Stimulated activated effector memory CD8-positive, alpha-beta T cell treated with anti-CD3 and anti-CD28 coated beads, Interleukin-12 subunit alpha, Interleukin-12 subunit beta, amount 100 ng/mL, for 72 hours (primary cell): ENCODE measurements at regions not wholly inside any gene's neighbourhood (a gene's known extent, or its start where the extent isn't known, plus 50 kb on each side); places are given as distances from the start of the nearest gene placed in this dataset.
"Not testable (repeated sequence)": the region's sequence is repeated elsewhere in the genome, so short reads cannot be mapped to it uniquely, and the experiment has no call there.

ENCODE experiments used
- ATAC-seq: fragments of 150-1000 bp; cut with Tn5 transposase; 2 replicates; pipeline ENCODE4 v1.10.0; 2021
- DNase-seq, 2 donors: peaks; one replicate each; pipeline ENCODE4 v3.0.0; 2021 to 2022; ENCODE audit warnings: low spot score in 2 of 2
- H3K27ac Mint-ChIP-seq: one replicate; pipeline ENCODE4 v1.8.0; 2022; ENCODE audit warnings: mild to moderate bottlenecking, mixed read lengths
- H3K36me3 Mint-ChIP-seq: one replicate; pipeline ENCODE4 v1.8.0; 2022; ENCODE audit warnings: mild to moderate bottlenecking, mixed read lengths
- H3K4me1 Mint-ChIP-seq: one replicate; pipeline ENCODE4 v1.8.0; 2022; ENCODE audit warnings: mixed read lengths
- H3K4me3 Mint-ChIP-seq: one replicate; pipeline ENCODE4 v1.8.0; 2022; ENCODE audit warnings: mild to moderate bottlenecking, mixed read lengths
- H3K9me3 Mint-ChIP-seq: one replicate; pipeline ENCODE4 v1.8.0; 2022; ENCODE audit warnings: mixed read lengths

GRCh38 chr4:151566053-151566452 is 157.1 kb downstream of the FHIP1A start:
- DNase-seq (no peak), ATAC-seq (no peak)
- Mint-ChIP-seq H3K4me3 (no peak overlapping the region), H3K9me3 (no peaks in the 10 kb centered on the region), H3K4me1 (no peaks in the 10 kb centered on the region), H3K36me3 (no peaks in the 10 kb centered on the region), H3K27ac (no peak overlapping the region)

GRCh38 chr4:151567056-151567455 is 158.1 kb downstream of the FHIP1A start:
- ATAC-seq (no peak), DNase-seq (no peak)
- Mint-ChIP-seq H3K4me3 (no peak overlapping the region), H3K9me3 (no peaks in the 10 kb centered on the region), H3K27ac (no peak overlapping the region), H3K4me1 (no peaks in the 10 kb centered on the region), H3K36me3 (no peaks in the 10 kb centered on the region)

GRCh38 chr4:151568966-151569365 is 160.0 kb downstream of the FHIP1A start:
- no peaks in the 10 kb centered on the region for H3K9me3 Mint-ChIP-seq
- H3K4me1 Mint-ChIP-seq, result no peaks in the 10 kb centered on the region
- no peak overlapping the region for H3K4me3 Mint-ChIP-seq
- ATAC-seq (no peak), DNase-seq (no peak)
- H3K36me3 Mint-ChIP-seq, result no peaks in the 10 kb centered on the region
- H3K27ac Mint-ChIP-seq, result no peak overlapping the region

- no peak for DNase-seq
- Mint-ChIP-seq H3K4me3 (no peak overlapping the region), H3K27ac (no peak overlapping the region), H3K4me1 (no peaks in the 10 kb centered on the region), H3K9me3 (no peaks in the 10 kb centered on the region), H3K36me3 (no peaks in the 10 kb centered on the region)
- ATAC-seq, result no peak
These were observed 160.7 kb downstream of the FHIP1A start for GRCh38 chr4:151569650-151570049.

- no peaks in the 10 kb centered on the region for H3K36me3 Mint-ChIP-seq
- H3K4me1 Mint-ChIP-seq, result no peaks in the 10 kb centered on the region
- ATAC-seq, result no peak
- H3K27ac Mint-ChIP-seq, result no peak overlapping the region
- DNase-seq, result no peak
- H3K9me3 Mint-ChIP-seq, result no peaks in the 10 kb centered on the region
- H3K4me3 Mint-ChIP-seq, result no peak overlapping the region
These were observed 164.5 kb downstream of the FHIP1A start for GRCh38 chr4:151573474-151573873.

GRCh38 chr4:151573945-151574344 is 165.0 kb downstream of the FHIP1A start:
- H3K9me3 Mint-ChIP-seq, result no peaks in the 10 kb centered on the region
- ATAC-seq, result no peak
- no peaks in the 10 kb centered on the region for H3K36me3 Mint-ChIP-seq
- H3K4me1 Mint-ChIP-seq, result no peaks in the 10 kb centered on the region
- no peak overlapping the region for H3K4me3 Mint-ChIP-seq
- H3K27ac Mint-ChIP-seq, result no peak overlapping the region
- DNase-seq, result no peak

GRCh38 chr4:151574968-151575367 is 166.0 kb downstream of the FHIP1A start:
- Mint-ChIP-seq H3K36me3 (no peaks in the 10 kb centered on the region), H3K4me1 (no peaks in the 10 kb centered on the region), H3K27ac (no peak overlapping the region), H3K4me3 (no peak overlapping the region), H3K9me3 (no peaks in the 10 kb centered on the region)
- DNase-seq (no peak), ATAC-seq (no peak)

- no peak overlapping the region for H3K27ac Mint-ChIP-seq
- H3K4me3 Mint-ChIP-seq, result no peak overlapping the region
- no peaks in the 10 kb centered on the region for H3K36me3 Mint-ChIP-seq
- H3K4me1 Mint-ChIP-seq, result no peaks in the 10 kb centered on the region
- H3K9me3 Mint-ChIP-seq, result no peaks in the 10 kb centered on the region
- ATAC-seq, result no peak
- no peak for DNase-seq
These were observed 166.7 kb downstream of the FHIP1A start for GRCh38 chr4:151575646-151576045.

- Mint-ChIP-seq H3K9me3 (no peaks in the 10 kb centered on the region), H3K27ac (no peak overlapping the region), H3K4me3 (no peak overlapping the region), H3K36me3 (no peaks in the 10 kb centered on the region), H3K4me1 (no peaks in the 10 kb centered on the region)
- ATAC-seq (no peak), DNase-seq (no peak)
These were observed 167.7 kb downstream of the FHIP1A start for GRCh38 chr4:151576627-151577026.

GRCh38 chr4:151581570-151581969 is 172.6 kb downstream of the FHIP1A start:
- DNase-seq (no peak), ATAC-seq (no peak)
- no peak overlapping the region for H3K4me3 Mint-ChIP-seq
- no peaks in the 10 kb centered on the region for H3K9me3 Mint-ChIP-seq
- no peak overlapping the region for H3K27ac Mint-ChIP-seq
- H3K36me3 Mint-ChIP-seq, result no peaks in the 10 kb centered on the region
- H3K4me1 Mint-ChIP-seq, result no peaks in the 10 kb centered on the region

GRCh38 chr4:151582098-151582497 is 173.1 kb downstream of the FHIP1A start:
- H3K4me3 Mint-ChIP-seq, result no peak overlapping the region
- ATAC-seq, result no peak
- no peak for DNase-seq
- H3K9me3 Mint-ChIP-seq, result no peaks in the 10 kb centered on the region
- H3K27ac Mint-ChIP-seq, result no peak overlapping the region
- H3K4me1 Mint-ChIP-seq, result no peaks in the 10 kb centered on the region
- no peaks in the 10 kb centered on the region for H3K36me3 Mint-ChIP-seq

- ATAC-seq (no peak), DNase-seq (no peak)
- Mint-ChIP-seq H3K27ac (no peak overlapping the region), H3K9me3 (no peaks in the 10 kb centered on the region), H3K4me3 (no peak overlapping the region), H3K4me1 (no peaks in the 10 kb centered on the region), H3K36me3 (no peaks in the 10 kb centered on the region)
These were observed 174.4 kb downstream of the FHIP1A start for GRCh38 chr4:151583157-151583914.

- Mint-ChIP-seq H3K36me3 (no peaks in the 10 kb centered on the region), H3K27ac (no peak overlapping the region), H3K9me3 (no peaks in the 10 kb centered on the region), H3K4me3 (no peak overlapping the region), H3K4me1 (no peaks in the 10 kb centered on the region)
- DNase-seq (no peak), ATAC-seq (no peak)
These were observed 175.1 kb downstream of the FHIP1A start for GRCh38 chr4:151584101-151584500.

GRCh38 chr4:151595629-151596028 is 165.2 kb downstream of the GATB start:
- H3K36me3 Mint-ChIP-seq, H3K9me3 Mint-ChIP-seq, H3K4me3 Mint-ChIP-seq, ATAC-seq, H3K4me1 Mint-ChIP-seq, DNase-seq, H3K27ac Mint-ChIP-seq: not testable (repeated sequence)

GRCh38 chr4:151597691-151598090 is 163.1 kb downstream of the GATB start:
- not testable (repeated sequence) for H3K36me3 Mint-ChIP-seq, H3K4me1 Mint-ChIP-seq, ATAC-seq, H3K27ac Mint-ChIP-seq, H3K4me3 Mint-ChIP-seq, DNase-seq, H3K9me3 Mint-ChIP-seq

GRCh38 chr4:151599863-151600262 is 160.9 kb downstream of the GATB start:
- H3K36me3 Mint-ChIP-seq, result no peaks in the 10 kb centered on the region
- no peak for ATAC-seq

GRCh38 chr4:151600432-151600831 is 160.4 kb downstream of the GATB start:
- H3K36me3 Mint-ChIP-seq, result no peaks in the 10 kb centered on the region
- DNase-seq, result no peak
- H3K27ac Mint-ChIP-seq, result no peak overlapping the region
- no peak overlapping the region for H3K4me3 Mint-ChIP-seq
- no peak for ATAC-seq
- no peaks in the 10 kb centered on the region for H3K4me1 Mint-ChIP-seq
- H3K9me3 Mint-ChIP-seq, result no peaks in the 10 kb centered on the region

More at GRCh38 chr4:151599863-151600262, 160.9 kb downstream of the GATB start:
- no peak overlapping the region for H3K27ac Mint-ChIP-seq
- no peaks in the 10 kb centered on the region for H3K4me1 Mint-ChIP-seq
- no peaks in the 10 kb centered on the region for H3K9me3 Mint-ChIP-seq
- H3K4me3 Mint-ChIP-seq, result no peak overlapping the region
- no peak for DNase-seq
